GM10266 (cell line): ENCODE measurements at regions not wholly inside any gene's neighbourhood (a gene's known extent, or its start where the extent isn't known, plus 50 kb on each side); places are given as distances from the start of the nearest gene placed in this dataset.

Experiments used
- DNase-seq: peaks from one replicate; pipeline ENCODE4 v3.0.0; 2012; ENCODE audit errors: extremely low spot score
- CTCF ChIP-seq: IDR thresholded peaks from 2 replicates; pipeline ENCODE4 v1.5.1; 2012; ENCODE audit warnings: mild to moderate bottlenecking, low read depth; ENCODE audit not compliant: control insufficient read depth, insufficient read depth; ENCODE audit errors: missing control alignments

- DNase-seq: no peak
- TF ChIP-seq CTCF: no peak
Observed at GRCh38 chr22:22400964-22401363, 107.6 kb downstream of the ZNF280B start.

- no peak for TF ChIP-seq CTCF
- no peak for DNase-seq
Observed at GRCh38 chr22:22401381-22401780, 107.2 kb downstream of the ZNF280B start.

GRCh38 chr22:22403306-22403705 is 105.2 kb downstream of the ZNF280B start:
- no peak for DNase-seq
- TF ChIP-seq CTCF: no peak

GRCh38 chr22:22403771-22404170 is 104.8 kb downstream of the ZNF280B start:
- DNase-seq: no peak
- TF ChIP-seq CTCF: no peak

- no peak for DNase-seq
- no peak for TF ChIP-seq CTCF
Observed at GRCh38 chr22:22404598-22405284, 103.8 kb downstream of the ZNF280B start.

- no peak for DNase-seq
- TF ChIP-seq CTCF: no peak
Observed at GRCh38 chr22:22406445-22407027, 102.0 kb downstream of the ZNF280B start.

- DNase-seq: no peak
- TF ChIP-seq CTCF: no peak
Observed at GRCh38 chr22:22407061-22407460, 101.5 kb downstream of the ZNF280B start.
